SW480 (cell line): ENCODE measurements at regions not wholly inside any gene's neighbourhood (a gene's known extent, or its start where the extent isn't known, plus 50 kb on each side); places are given as distances from the start of the nearest gene placed in this dataset.
"Not testable (repeated sequence)": the region's sequence is repeated elsewhere in the genome, so short reads cannot be mapped to it uniquely, and the experiment has no call there.

Experiments used
- DNase-seq: peaks from one replicate; pipeline ENCODE4 v3.0.0-alpha.2; 2016; ENCODE audit warnings: low spot score

GRCh38 chr12:94916663-94917062 lies 86.8 kb downstream of the NDUFA12 start:
- no peak for DNase-seq

GRCh38 chr12:94909663-94910062 lies 93.8 kb downstream of the NDUFA12 start:
- no peak for DNase-seq

GRCh38 chr12:94905749-94906148 lies 97.7 kb downstream of the NDUFA12 start:
- not testable (repeated sequence) for DNase-seq

- no peak for DNase-seq
These were observed 103.0 kb downstream of the NDUFA12 start for GRCh38 chr12:94900496-94900895.

GRCh38 chr12:94898388-94898787 lies 105.1 kb downstream of the NDUFA12 start:
- no peak for DNase-seq

GRCh38 chr12:94892544-94893267 lies 110.8 kb downstream of the NDUFA12 start:
- no peak for DNase-seq

GRCh38 chr12:94889445-94890210 lies 113.9 kb downstream of the NDUFA12 start:
- DNase-seq: no peak

GRCh38 chr12:94879542-94879941 lies 124.0 kb downstream of the NDUFA12 start:
- no peak for DNase-seq

GRCh38 chr12:94875525-94875924 lies 128.0 kb downstream of the NDUFA12 start:
- DNase-seq: peak; percentile 49

GRCh38 chr12:94874518-94875302 lies 128.8 kb downstream of the NDUFA12 start:
- DNase-seq: no peak

GRCh38 chr12:94873734-94874517 lies 129.6 kb downstream of the NDUFA12 start:
- DNase-seq: no peak

GRCh38 chr12:94872971-94873733 lies 130.3 kb downstream of the NDUFA12 start:
- DNase-seq: peak; percentile 17

- no peak for DNase-seq
These were observed 130.9 kb downstream of the NDUFA12 start for GRCh38 chr12:94872671-94872970.

- DNase-seq: no peak
These were observed 131.4 kb downstream of the NDUFA12 start for GRCh38 chr12:94872007-94872653.

- DNase-seq: no peak
These were observed 133.0 kb downstream of the NDUFA12 start for GRCh38 chr12:94870511-94870910.

GRCh38 chr12:94868161-94868560 lies 135.3 kb downstream of the NDUFA12 start:
- DNase-seq: no peak

GRCh38 chr12:94867066-94867855 lies 136.2 kb downstream of the NDUFA12 start:
- DNase-seq: no peak

GRCh38 chr12:94864987-94865386 lies 138.5 kb downstream of the NDUFA12 start:
- no peak for DNase-seq

GRCh38 chr12:94863321-94864035 lies 140.0 kb downstream of the NDUFA12 start:
- no peak for DNase-seq
